ENCODE measurements at regions not wholly inside any gene's neighbourhood (a gene's known extent, or its start where the extent isn't known, plus 50 kb on each side); places are given as distances from the start of the nearest gene placed in this dataset.

GRCh38 chr9:79847074-79847473 is 275.3 kb downstream of the TLE4 start:
- Mint-ChIP-seq H3K9me3 (ENCODE audit: unreplicated experiment) (peaks cover 22% of the 10 kb centered on the region), H3K4me1 (ENCODE audit: insufficient read depth, unreplicated experiment) (no peaks in the 10 kb centered on the region), H3K27ac (ENCODE audit: low read depth, unreplicated experiment) (no peak overlapping the region), H3K36me3 (ENCODE audit: insufficient read depth, unreplicated experiment) (no peaks in the 10 kb centered on the region), H3K27me3 (ENCODE audit: insufficient read depth, unreplicated experiment) (no peaks in the 10 kb centered on the region), H3K4me3 (ENCODE audit: unreplicated experiment) (no peak overlapping the region)
- intact Hi-C loops (cut with micrococcal nuclease): no loop called here
- ChIA-PET CTCF (no interaction called here), POLR2A (no interaction called here)
- no peak for DNase-seq (ENCODE audit: unreplicated experiment)
- BruUV-seq (replicated peaks): no TSS peak
- TF ChIP-seq CTCF (IDR thresholded peaks at IDR 0.05; ENCODE audit: unreplicated experiment): no peak

GRCh38 chr9:79829566-79830302 is 258.0 kb downstream of the TLE4 start:
- H3K36me3 Mint-ChIP-seq (ENCODE audit: insufficient read depth, unreplicated experiment): peaks cover 6% of the 10 kb centered on the region
- no peaks in the 10 kb centered on the region for H3K9me3 Mint-ChIP-seq (ENCODE audit: unreplicated experiment)
- ChIA-PET CTCF (interaction anchor here (0.6 to 1.1 kb wide), 3 partner anchors 14 to 1251 kb away, joined by 3 read pairs; no protein-coding TSS in a partner anchor), POLR2A (no interaction called here)
- H3K4me1 Mint-ChIP-seq (ENCODE audit: insufficient read depth, unreplicated experiment): no peaks in the 10 kb centered on the region
- no peak for DNase-seq (ENCODE audit: unreplicated experiment)
- no peak overlapping the region for H3K27ac Mint-ChIP-seq (ENCODE audit: low read depth, unreplicated experiment)
- no peak overlapping the region for H3K4me3 Mint-ChIP-seq (ENCODE audit: unreplicated experiment)
- H3K27me3 Mint-ChIP-seq (ENCODE audit: insufficient read depth, unreplicated experiment): no peaks in the 10 kb centered on the region
- no TSS peak for BruUV-seq (replicated peaks)
- intact Hi-C loops (cut with micrococcal nuclease): no loop called here
- no peak for TF ChIP-seq CTCF (IDR thresholded peaks at IDR 0.05; ENCODE audit: unreplicated experiment)

GRCh38 chr9:79824265-79824664 is 252.5 kb downstream of the TLE4 start:
- POLR2A ChIA-PET: interaction anchor here (1.0 kb wide), 1 partner anchor 9 kb away, joined by 3 read pairs; no protein-coding TSS in a partner anchor

More at GRCh38 chr9:79824265-79824664, 252.5 kb downstream of the TLE4 start:
- Mint-ChIP-seq H3K4me1 (ENCODE audit: insufficient read depth, unreplicated experiment) (no peaks in the 10 kb centered on the region), H3K36me3 (ENCODE audit: insufficient read depth, unreplicated experiment) (peaks cover 6% of the 10 kb centered on the region), H3K27me3 (ENCODE audit: insufficient read depth, unreplicated experiment) (no peaks in the 10 kb centered on the region), H3K27ac (ENCODE audit: low read depth, unreplicated experiment) (no peak overlapping the region), H3K9me3 (ENCODE audit: unreplicated experiment) (no peaks in the 10 kb centered on the region), H3K4me3 (ENCODE audit: unreplicated experiment) (no peak overlapping the region)
- CTCF ChIA-PET: interaction anchor here (0.5 to 1.3 kb wide), 3 partner anchors 9 to 672 kb away, joined by 3 read pairs; no protein-coding TSS in a partner anchor
- DNase-seq (ENCODE audit: unreplicated experiment): no peak
- BruUV-seq (replicated peaks): no TSS peak
- intact Hi-C loops (cut with micrococcal nuclease): no loop called here
- TF ChIP-seq CTCF (IDR thresholded peaks at IDR 0.05; ENCODE audit: unreplicated experiment): no peak

Measured in MCF 10A (cell line).